SK-N-MC (cell line): ENCODE measurements at regions not wholly inside any gene's neighbourhood (a gene's known extent, or its start where the extent isn't known, plus 50 kb on each side); places are given as distances from the start of the nearest gene placed in this dataset.

Source experiments
- EZH2 ChIP-seq: fragments of 200-600 bp; sonication (generic); IDR thresholded peaks from one replicate; pipeline ENCODE4 v1.6.1; 2017; ENCODE audit warnings: antibody characterized with exemption
- FOXP2 ChIP-seq: optimal IDR thresholded peaks from 2 replicates; pipeline ENCODE3; 2011; ENCODE audit warnings: mild to moderate bottlenecking, moderate library complexity; ENCODE audit not compliant: insufficient read depth; ENCODE audit errors: extremely low read length, control extremely low read depth
- POLR2AphosphoS5 ChIP-seq: IDR thresholded peaks from 2 replicates; pipeline ENCODE4 v1.6.1; 2012; ENCODE audit warnings: mild to moderate bottlenecking, low read depth, low read length, borderline replicate concordance

DNA sequence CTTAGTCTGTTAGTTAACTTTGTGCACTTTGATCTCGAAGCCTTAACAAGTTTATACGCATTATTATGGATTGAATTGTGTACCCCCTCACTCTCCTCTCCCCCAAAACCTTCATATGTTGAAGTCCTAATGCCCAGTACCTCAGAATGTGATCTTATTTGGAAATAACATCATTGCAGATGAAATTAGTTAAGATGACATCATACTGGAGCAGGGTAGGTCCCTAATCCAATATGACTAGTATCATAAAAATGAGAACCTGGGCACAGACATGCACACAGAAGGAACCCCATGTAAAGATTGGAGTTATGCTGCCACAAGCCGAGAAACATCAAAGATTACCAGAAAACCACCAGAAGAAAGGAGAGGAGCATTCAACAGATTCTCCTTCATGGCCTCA, 85.8 kb upstream of the TSC22D1 start:
- TF ChIP-seq POLR2AphosphoS5 (no peak), EZH2 (no peak), FOXP2 (no peak)
